Activated CD8-positive, alpha-beta T cell treated with anti-CD3 and anti-CD28 coated beads for 36 hours (primary cell): ENCODE measurements at regions not wholly inside any gene's neighbourhood (a gene's known extent, or its start where the extent isn't known, plus 50 kb on each side); places are given as distances from the start of the nearest gene placed in this dataset.

Source experiments
- ATAC-seq: fragments of 200-7000 bp; cut with Tn5 transposase; one replicate; pipeline ENCODE4 v1.10.0; 2021; ENCODE audit warnings: mild to moderate bottlenecking, moderate library complexity
- CTCF ChIA-PET: fragments of 350-600 bp; sonication (Branson Sonifier 250); formaldehyde crosslinking; loops from one replicate; lab custom pipeline; 2021; ENCODE audit warnings: antibody characterized with exemption; lab: Charles Lee
- POLR2A ChIA-PET: fragments of 350-600 bp; sonication (Branson Sonifier 250); formaldehyde crosslinking; loops from one replicate; lab custom pipeline; 2021; ENCODE audit warnings: antibody characterized with exemption; lab: Charles Lee
- DNase-seq: peaks from one replicate; pipeline ENCODE4 v3.0.0-alpha.2; 2020
- H3K27ac Mint-ChIP-seq: one replicate; pipeline ENCODE4 v1.8.0; 2021; ENCODE audit warnings: mild to moderate bottlenecking, mixed read lengths
- H3K27me3 Mint-ChIP-seq: one replicate; pipeline ENCODE4 v1.8.0; 2021; ENCODE audit warnings: mixed read lengths
- H3K36me3 Mint-ChIP-seq: one replicate; pipeline ENCODE4 v1.8.0; 2021; ENCODE audit warnings: low read depth, mixed read lengths
- H3K4me1 Mint-ChIP-seq: one replicate; pipeline ENCODE4 v1.8.0; 2021; ENCODE audit warnings: low read depth, mixed read lengths
- H3K4me3 Mint-ChIP-seq: one replicate; pipeline ENCODE4 v1.8.0; 2021; ENCODE audit warnings: mild to moderate bottlenecking, moderate library complexity, mixed read lengths
- H3K9me3 Mint-ChIP-seq: one replicate; pipeline ENCODE4 v1.8.0; 2021; ENCODE audit warnings: mixed read lengths
- CTCF ChIP-seq: fragments of 200-600 bp; IDR thresholded peaks from one replicate; pipeline ENCODE4 v1.8.0; 2022; ENCODE audit warnings: antibody characterized with exemption, mild to moderate bottlenecking
- intact Hi-C: fragments of 100-400 bp; cut with micrococcal nuclease; formaldehyde crosslinking; loops from one replicate; pipeline ENCODE4 v1.10.0; 2022

GRCh38 chr20:16179371-16179770 is 393.9 kb downstream of the KIF16B start:
- no peak overlapping the region for H3K27ac Mint-ChIP-seq
- DNase-seq (no peak), ATAC-seq (no peak)
- CTCF ChIA-PET = no interaction called here
- POLR2A ChIA-PET = no interaction called here
- H3K27me3 Mint-ChIP-seq = no peaks in the 10 kb centered on the region
- no peak overlapping the region for H3K4me3 Mint-ChIP-seq
- intact Hi-C loops = no loop called here
- peaks cover 7% of the 10 kb centered on the region for H3K9me3 Mint-ChIP-seq
- TF ChIP-seq CTCF = no peak
- no peaks in the 10 kb centered on the region for H3K4me1 Mint-ChIP-seq
- H3K36me3 Mint-ChIP-seq = no peaks in the 10 kb centered on the region

- CTCF ChIA-PET = no interaction called here
- no peaks in the 10 kb centered on the region for H3K27me3 Mint-ChIP-seq
- intact Hi-C loops = no loop called here
- H3K9me3 Mint-ChIP-seq = peaks cover 7% of the 10 kb centered on the region
- ATAC-seq = no peak
- POLR2A ChIA-PET = no interaction called here
- DNase-seq = no peak
- H3K4me3 Mint-ChIP-seq = no peak overlapping the region
- TF ChIP-seq CTCF = no peak
- H3K4me1 Mint-ChIP-seq = no peaks in the 10 kb centered on the region
- H3K36me3 Mint-ChIP-seq = no peaks in the 10 kb centered on the region
- no peak overlapping the region for H3K27ac Mint-ChIP-seq
These were observed 394.6 kb downstream of the KIF16B start for GRCh38 chr20:16178546-16179135.

- Mint-ChIP-seq H3K4me1 (no peaks in the 10 kb centered on the region), H3K27me3 (no peaks in the 10 kb centered on the region), H3K36me3 (no peaks in the 10 kb centered on the region), H3K27ac (no peak overlapping the region), H3K9me3 (peaks cover 4% of the 10 kb centered on the region), H3K4me3 (no peak overlapping the region)
- ChIA-PET CTCF (no interaction called here), POLR2A (interaction anchor here (0.6 kb wide), 1 partner anchor 14 kb away, joined by 4 read pairs; no protein-coding TSS in a partner anchor)
- intact Hi-C loops = no loop called here
- no peak for DNase-seq
- ATAC-seq = no peak
- TF ChIP-seq CTCF = no peak
These were observed 397.8 kb downstream of the KIF16B start for GRCh38 chr20:16175322-16175961.

GRCh38 chr20:16174311-16174710 is 398.9 kb downstream of the KIF16B start:
- POLR2A ChIA-PET = interaction anchor here (0.7 kb wide), 1 partner anchor 159 kb away, joined by 3 read pairs; no protein-coding TSS in a partner anchor
- H3K36me3 Mint-ChIP-seq = no peaks in the 10 kb centered on the region
- CTCF ChIA-PET = no interaction called here
- no peak for TF ChIP-seq CTCF
- intact Hi-C loops = no loop called here
- no peak for ATAC-seq
- no peaks in the 10 kb centered on the region for H3K4me1 Mint-ChIP-seq
- no peak overlapping the region for H3K27ac Mint-ChIP-seq
- H3K4me3 Mint-ChIP-seq = no peak overlapping the region
- peaks cover 4% of the 10 kb centered on the region for H3K9me3 Mint-ChIP-seq
- DNase-seq = no peak
- H3K27me3 Mint-ChIP-seq = no peaks in the 10 kb centered on the region

GRCh38 chr20:16173044-16173443 is 400.2 kb downstream of the KIF16B start:
- H3K36me3 Mint-ChIP-seq = no peaks in the 10 kb centered on the region
- DNase-seq (no peak), ATAC-seq (no peak)
- POLR2A ChIA-PET = no interaction called here
- H3K9me3 Mint-ChIP-seq = peaks cover 4% of the 10 kb centered on the region
- no peaks in the 10 kb centered on the region for H3K27me3 Mint-ChIP-seq
- intact Hi-C loops = no loop called here
- no peak for TF ChIP-seq CTCF
- CTCF ChIA-PET = no interaction called here
- H3K27ac Mint-ChIP-seq = no peak overlapping the region
- no peak overlapping the region for H3K4me3 Mint-ChIP-seq
- no peaks in the 10 kb centered on the region for H3K4me1 Mint-ChIP-seq
